Activated CD4-positive, alpha-beta T cell treated with anti-CD3 and anti-CD28 coated beads for 1 hour (primary cell): ENCODE measurements at regions not wholly inside any gene's neighbourhood (a gene's known extent, or its start where the extent isn't known, plus 50 kb on each side); places are given as distances from the start of the nearest gene placed in this dataset.

Experiments
- DNase-seq: peaks from one replicate; pipeline ENCODE4 v3.0.0-alpha.2; 2020

- no peak for DNase-seq
Observed at GRCh38 chr9:91161465-91162300, 200.0 kb downstream of the AUH start.

GRCh38 chr9:91162311-91162710 lies 199.4 kb downstream of the AUH start:
- DNase-seq = no peak

DNA sequence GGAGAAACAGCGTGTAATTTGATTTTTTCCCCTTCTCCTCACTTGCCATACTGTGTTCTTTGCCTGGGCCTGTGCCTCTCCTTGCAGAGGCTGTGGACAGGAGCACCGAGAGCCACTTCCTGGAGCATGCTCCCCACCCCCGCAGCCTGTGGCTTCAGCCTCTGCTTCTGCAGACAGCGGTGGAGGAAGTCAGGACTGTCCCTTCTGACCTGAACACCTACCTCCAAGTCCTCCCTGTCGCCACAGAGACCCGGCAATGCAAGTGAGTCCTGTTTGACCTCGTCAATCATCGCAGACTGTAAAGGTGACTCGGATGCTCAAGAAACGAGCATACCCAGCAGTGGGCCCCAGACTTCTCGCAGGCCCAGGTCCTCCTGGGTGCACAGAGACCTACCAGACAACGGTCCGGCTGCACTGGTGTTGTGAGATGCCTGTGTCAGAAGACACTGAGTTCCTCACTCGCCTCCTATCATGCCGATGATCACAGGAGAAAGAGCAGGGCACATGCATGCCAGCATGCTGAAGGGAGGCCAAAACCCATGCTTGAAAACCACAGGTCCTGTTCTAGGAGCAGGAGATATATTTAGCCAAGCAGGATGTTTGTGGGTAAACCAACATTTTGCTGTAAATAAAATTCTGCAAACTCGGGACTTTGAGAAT lies 198.8 kb downstream of the AUH start:
- DNase-seq = no peak

DNA sequence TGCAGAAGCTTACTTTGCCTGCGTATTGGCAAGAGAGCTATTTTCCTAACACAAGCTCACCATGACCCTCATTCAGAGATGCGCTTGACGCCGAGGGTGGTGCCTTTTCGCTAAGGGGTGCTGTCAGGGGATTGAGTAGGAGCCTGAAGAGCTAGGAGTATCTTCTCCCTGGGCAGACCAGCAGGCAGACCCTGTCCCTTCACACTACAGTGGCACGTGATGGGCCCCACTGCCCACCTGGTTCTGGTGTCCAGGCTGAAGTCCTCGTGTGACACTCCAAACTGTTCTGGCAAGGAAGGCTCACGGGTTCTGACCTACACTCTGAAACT lies 198.3 kb downstream of the AUH start:
- no peak for DNase-seq

DNA sequence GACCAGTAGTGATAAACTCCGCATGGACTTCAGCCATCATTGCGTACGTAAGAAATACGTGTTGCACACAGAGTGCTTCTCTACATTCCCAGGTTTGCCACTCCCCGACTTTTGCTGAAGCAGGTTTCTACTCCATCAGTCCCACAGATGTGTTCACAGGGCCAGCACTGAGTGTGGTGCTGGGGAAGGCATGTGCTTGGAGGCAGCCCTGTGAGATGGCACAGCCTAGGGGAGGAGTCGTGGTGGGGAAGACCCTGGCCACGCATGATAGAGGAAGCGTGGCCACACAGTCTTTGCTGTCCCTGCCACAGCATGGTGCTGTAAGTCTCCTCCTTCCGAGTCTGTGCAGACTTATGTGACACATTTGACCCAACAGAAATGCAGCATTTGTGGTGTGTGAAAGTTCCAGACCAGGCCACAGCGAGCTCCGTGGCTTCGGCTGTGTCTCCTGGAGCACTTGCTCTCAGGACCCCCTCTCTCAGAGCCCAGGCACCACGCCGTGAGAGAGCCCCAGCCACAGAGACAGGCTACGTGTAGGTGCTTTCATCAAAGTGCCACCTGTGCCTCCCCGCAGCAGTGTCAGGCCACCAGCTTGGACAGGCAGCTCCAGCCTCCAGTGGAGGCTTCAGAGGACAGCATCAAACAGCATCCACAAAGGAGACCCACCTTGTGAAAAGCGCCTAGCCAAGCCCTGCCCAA lies 197.8 kb downstream of the AUH start:
- DNase-seq = no peak
